ENCODE measurements at regions not wholly inside any gene's neighbourhood (a gene's known extent, or its start where the extent isn't known, plus 50 kb on each side); places are given as distances from the start of the nearest gene placed in this dataset.

DNA sequence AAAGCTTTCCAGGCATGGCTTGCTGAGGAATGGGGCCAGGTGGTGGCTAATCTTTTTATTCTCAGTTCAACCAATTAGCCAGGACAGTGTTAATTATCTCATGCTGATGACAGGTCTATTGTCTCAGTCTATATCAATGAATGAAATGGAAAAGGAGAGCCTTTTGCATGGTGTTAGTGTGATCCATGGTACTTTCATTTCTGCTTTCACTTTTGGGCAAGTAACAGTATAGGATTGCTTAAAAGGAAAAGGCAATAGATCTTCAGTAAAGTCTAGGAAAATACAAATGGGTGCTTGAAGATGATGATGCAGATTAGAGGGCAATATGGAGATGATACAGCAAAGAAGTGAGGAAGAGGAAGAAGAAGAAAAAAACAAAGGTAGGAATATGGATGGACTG, 430.3 kb downstream of the TFAP2A start:
- Histone ChIP-seq H3K27me3 (no peaks in the 10 kb centered on the region), H3K9me3 (no peaks in the 10 kb centered on the region), H3K4me3 (no peak overlapping the region), H3K4me1 (no peaks in the 10 kb centered on the region), H3K36me3 (no peaks in the 10 kb centered on the region), H3K27ac (no peak overlapping the region)
- no peak for DNase-seq (ENCODE audit: low spot score in 2 of 2)
- intact Hi-C loops (cut with DNase I), result no loop called here
- TF ChIP-seq, protein P1, sequence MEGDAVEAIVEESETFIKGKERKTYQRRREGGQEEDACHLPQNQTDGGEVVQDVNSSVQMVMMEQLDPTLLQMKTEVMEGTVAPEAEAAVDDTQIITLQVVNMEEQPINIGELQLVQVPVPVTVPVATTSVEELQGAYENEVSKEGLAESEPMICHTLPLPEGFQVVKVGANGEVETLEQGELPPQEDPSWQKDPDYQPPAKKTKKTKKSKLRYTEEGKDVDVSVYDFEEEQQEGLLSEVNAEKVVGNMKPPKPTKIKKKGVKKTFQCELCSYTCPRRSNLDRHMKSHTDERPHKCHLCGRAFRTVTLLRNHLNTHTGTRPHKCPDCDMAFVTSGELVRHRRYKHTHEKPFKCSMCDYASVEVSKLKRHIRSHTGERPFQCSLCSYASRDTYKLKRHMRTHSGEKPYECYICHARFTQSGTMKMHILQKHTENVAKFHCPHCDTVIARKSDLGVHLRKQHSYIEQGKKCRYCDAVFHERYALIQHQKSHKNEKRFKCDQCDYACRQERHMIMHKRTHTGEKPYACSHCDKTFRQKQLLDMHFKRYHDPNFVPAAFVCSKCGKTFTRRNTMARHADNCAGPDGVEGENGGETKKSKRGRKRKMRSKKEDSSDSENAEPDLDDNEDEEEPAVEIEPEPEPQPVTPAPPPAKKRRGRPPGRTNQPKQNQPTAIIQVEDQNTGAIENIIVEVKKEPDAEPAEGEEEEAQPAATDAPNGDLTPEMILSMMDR (IDR thresholded peaks at IDR 0.05), result no peak

DNA sequence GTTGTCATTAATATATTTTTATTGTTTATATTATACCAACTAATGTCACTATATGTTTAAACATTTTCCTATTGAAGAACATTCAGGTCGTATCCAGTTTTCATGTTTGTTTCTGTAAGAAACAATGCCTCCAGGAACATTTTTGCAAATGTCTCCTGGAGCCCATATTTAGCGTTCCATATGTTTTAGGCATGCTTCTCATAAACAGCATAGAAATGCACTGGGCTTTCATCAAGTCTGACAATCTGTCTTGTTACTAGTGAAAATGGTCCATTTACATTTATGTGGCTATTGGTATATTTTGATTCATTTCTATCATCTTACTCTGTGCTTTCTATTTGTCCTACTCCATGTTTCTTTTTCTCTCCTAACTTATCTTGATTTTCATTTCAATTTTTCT, 431.7 kb downstream of the TFAP2A start:
- intact Hi-C loops (cut with DNase I), result no loop called here
- no peak overlapping the region for H3K4me3 ChIP-seq
- no peaks in the 10 kb centered on the region for H3K36me3 ChIP-seq
- no peaks in the 10 kb centered on the region for H3K4me1 ChIP-seq
- DNase-seq (ENCODE audit: low spot score in 2 of 2), result no peak
- H3K27me3 ChIP-seq, result no peaks in the 10 kb centered on the region
- TF ChIP-seq, protein P1 (IDR thresholded peaks at IDR 0.05), result no peak
- H3K9me3 ChIP-seq, result no peaks in the 10 kb centered on the region
- no peak overlapping the region for H3K27ac ChIP-seq

- intact Hi-C loops (cut with DNase I), result no loop called here
- no peaks in the 10 kb centered on the region for H3K36me3 ChIP-seq
- H3K4me3 ChIP-seq, result no peak overlapping the region
- H3K4me1 ChIP-seq, result no peaks in the 10 kb centered on the region
- no peak overlapping the region for H3K27ac ChIP-seq
- H3K27me3 ChIP-seq, result no peaks in the 10 kb centered on the region
- DNase-seq (ENCODE audit: low spot score in 2 of 2), result no peak
- TF ChIP-seq, protein P1 (IDR thresholded peaks at IDR 0.05), result no peak
- no peaks in the 10 kb centered on the region for H3K9me3 ChIP-seq
These were observed 432.7 kb downstream of the TFAP2A start for GRCh38 chr6:9982215-9982614.

DNA sequence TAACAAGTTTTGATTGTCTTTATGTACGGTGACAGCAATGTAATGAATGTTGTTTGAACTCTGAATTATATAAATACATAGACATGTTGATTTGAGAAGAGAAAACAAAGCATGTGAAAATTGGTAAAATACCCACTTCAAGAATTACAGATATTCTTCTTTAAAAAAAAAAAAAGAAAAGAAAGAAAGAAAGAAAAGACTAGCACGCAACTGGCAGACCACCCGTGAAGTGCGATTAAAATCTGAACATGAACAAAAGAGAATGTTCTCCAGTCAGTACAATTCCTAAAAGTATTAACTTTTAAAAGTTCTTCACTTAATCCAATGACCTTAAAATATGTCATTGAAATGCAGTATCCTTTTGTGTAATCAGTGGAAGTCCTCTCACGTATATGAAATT, 434.9 kb downstream of the TFAP2A start:
- TF ChIP-seq, protein P1 (IDR thresholded peaks at IDR 0.05), result no peak
- no peak for DNase-seq (ENCODE audit: low spot score in 2 of 2)
- no peak overlapping the region for H3K27ac ChIP-seq
- no peaks in the 10 kb centered on the region for H3K36me3 ChIP-seq
- H3K4me1 ChIP-seq, result no peaks in the 10 kb centered on the region
- H3K9me3 ChIP-seq, result no peaks in the 10 kb centered on the region
- H3K4me3 ChIP-seq, result no peak overlapping the region
- H3K27me3 ChIP-seq, result no peaks in the 10 kb centered on the region
- intact Hi-C loops (cut with DNase I), result no loop called here

GRCh38 chr6:9978480-9978879, 436.4 kb downstream of the TFAP2A start:
- Histone ChIP-seq H3K4me3 (no peak overlapping the region), H3K4me1 (no peaks in the 10 kb centered on the region), H3K27me3 (no peaks in the 10 kb centered on the region), H3K27ac (no peak overlapping the region), H3K9me3 (no peaks in the 10 kb centered on the region), H3K36me3 (no peaks in the 10 kb centered on the region)
- DNase-seq (ENCODE audit: low spot score in 2 of 2), result no peak
- TF ChIP-seq, protein P1 (IDR thresholded peaks at IDR 0.05), result no peak
- intact Hi-C loops (cut with DNase I), result no loop called here

DNA sequence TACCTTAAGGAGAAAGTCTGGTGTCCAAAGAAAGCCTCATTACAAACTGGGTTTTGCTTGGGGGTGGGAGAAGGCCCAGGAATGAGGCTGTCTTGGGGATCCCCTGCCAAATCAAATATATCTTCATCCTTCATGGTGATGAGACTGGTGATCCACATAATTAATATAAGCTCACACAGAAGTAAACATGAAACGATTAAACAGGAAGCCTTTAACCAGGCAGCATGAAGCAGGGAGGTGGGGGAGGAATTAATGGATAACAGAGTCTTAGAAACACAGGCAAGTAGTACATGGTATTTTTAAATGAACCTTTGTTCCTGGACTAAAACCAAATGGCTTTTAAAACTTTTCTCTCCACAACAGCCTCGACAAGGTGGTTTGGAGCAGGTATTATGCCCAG, 437.5 kb downstream of the TFAP2A start:
- Histone ChIP-seq H3K4me1 (no peaks in the 10 kb centered on the region), H3K27ac (no peak overlapping the region), H3K27me3 (no peaks in the 10 kb centered on the region), H3K4me3 (no peak overlapping the region), H3K9me3 (no peaks in the 10 kb centered on the region), H3K36me3 (no peaks in the 10 kb centered on the region)
- TF ChIP-seq, protein P1 (IDR thresholded peaks at IDR 0.05), result no peak
- intact Hi-C loops (cut with DNase I), result no loop called here
- DNase-seq (ENCODE audit: low spot score in 2 of 2), result no peak

All from ascending aorta (tissue), 2 donors.